ENCODE measurements at regions not wholly inside any gene's neighbourhood (a gene's known extent, or its start where the extent isn't known, plus 50 kb on each side); places are given as distances from the start of the nearest gene placed in this dataset.

DNA sequence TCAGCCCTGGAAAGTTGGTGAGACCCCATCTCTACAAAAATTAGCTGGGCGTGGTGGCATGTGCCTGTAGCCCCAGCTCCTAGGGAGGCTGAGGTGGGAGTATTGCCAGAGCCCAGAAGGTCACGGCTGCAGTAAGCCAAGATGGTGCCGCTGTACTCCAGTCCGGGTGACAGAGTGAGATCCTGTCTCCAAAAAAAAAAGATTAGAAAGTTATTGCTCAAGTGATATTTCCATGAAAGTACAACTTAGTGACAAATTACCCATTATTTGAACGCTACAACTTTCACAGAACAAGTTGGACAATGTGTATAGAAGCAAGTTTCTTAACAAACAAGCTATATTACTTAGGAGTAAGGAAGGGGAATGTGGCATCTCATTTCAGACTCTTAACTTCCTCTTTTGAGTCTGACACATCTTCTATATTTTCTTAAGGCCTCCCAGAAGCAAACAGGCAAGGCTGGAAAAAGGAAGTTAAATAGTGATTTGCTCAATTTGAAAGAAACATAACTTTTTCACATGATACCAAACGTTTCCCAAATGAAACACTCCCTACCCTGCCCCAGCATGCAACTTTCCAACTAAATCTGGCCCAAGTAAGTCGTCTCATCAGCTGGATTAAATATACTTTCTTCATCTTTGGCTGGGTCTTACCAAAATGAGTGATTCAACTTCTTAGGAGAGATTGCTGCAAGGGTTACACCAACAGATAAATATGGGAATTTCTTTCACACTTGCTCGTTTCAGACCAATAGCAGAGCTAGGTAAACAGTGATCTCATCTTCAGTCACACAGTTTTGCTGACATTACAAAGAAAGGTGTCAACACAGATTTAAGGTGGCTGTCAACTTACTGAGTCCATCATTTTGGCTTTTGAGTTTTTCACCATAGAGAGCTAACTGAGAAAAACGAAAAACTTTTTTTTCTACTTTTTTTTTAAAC is 66.3 kb upstream of the KLF6 start (continued):
- TF ChIP-seq ZNF148 (tag by site-specific recombination; IDR thresholded peaks at IDR 0.05; ENCODE audit: borderline replicate concordance) (no peak), ZNF596 (tag by site-specific recombination; IDR thresholded peaks at IDR 0.05) (no peak), ZNF629 (tag by site-specific recombination; IDR thresholded peaks at IDR 0.05) (peak; percentile 81), REST (tag by site-specific recombination; IDR thresholded peaks at IDR 0.05) (no peak), SCRT1 (tag by site-specific recombination; IDR thresholded peaks at IDR 0.05; ENCODE audit: borderline replicate concordance) (no peak), ZNF23 (tag by site-specific recombination; IDR thresholded peaks at IDR 0.05; ENCODE audit: borderline replicate concordance) (no peak), ZXDB (tag by site-specific recombination; IDR thresholded peaks at IDR 0.05) (no peak), ZNF391 (tag by site-specific recombination; IDR thresholded peaks at IDR 0.05; ENCODE audit: borderline replicate concordance, low read depth) (no peak), ZNF768 (tag by site-specific recombination; IDR thresholded peaks at IDR 0.05) (no peak), ZNF560 (tag by site-specific recombination; IDR thresholded peaks at IDR 0.05; ENCODE audit: borderline replicate concordance) (no peak), ZNF677 (tag by site-specific recombination; IDR thresholded peaks at IDR 0.05) (no peak), ZNF404 (tag by site-specific recombination; IDR thresholded peaks at IDR 0.05) (no peak), ZNF140 (tag by site-specific recombination; IDR thresholded peaks at IDR 0.05) (no peak), ZNF670 (tag by site-specific recombination; IDR thresholded peaks at IDR 0.05; ENCODE audit: low read depth) (no peak), ZNF777 (tag by site-specific recombination; IDR thresholded peaks at IDR 0.05; ENCODE audit: borderline replicate concordance) (no peak), ZNF221 (tag by site-specific recombination; IDR thresholded peaks at IDR 0.05; ENCODE audit: borderline replicate concordance) (no peak), ZNF274 (IDR thresholded peaks at IDR 0.05; ENCODE audit: low read length) (no peak), ZNF274 (tag by site-specific recombination; IDR thresholded peaks at IDR 0.05; ENCODE audit: borderline replicate concordance) (no peak), ZSCAN4 (tag by site-specific recombination; IDR thresholded peaks at IDR 0.05) (no peak), ZNF558 (tag by site-specific recombination; IDR thresholded peaks at IDR 0.05) (0 out of 2 replicates have a peak, but pooled peaks have one; percentile 17), ZNF146 (tag by site-specific recombination; IDR thresholded peaks at IDR 0.05) (no peak), ZBTB7A (tag by site-specific recombination; IDR thresholded peaks at IDR 0.05; ENCODE audit: low read depth) (no peak), ZNF10 (tag by site-specific recombination; IDR thresholded peaks at IDR 0.05) (no peak), OSR2 (tag by site-specific recombination; IDR thresholded peaks at IDR 0.05) (no peak), ZNF350 (tag by site-specific recombination; IDR thresholded peaks at IDR 0.05) (no peak)
- TF ChIP-seq, protein P1, sequence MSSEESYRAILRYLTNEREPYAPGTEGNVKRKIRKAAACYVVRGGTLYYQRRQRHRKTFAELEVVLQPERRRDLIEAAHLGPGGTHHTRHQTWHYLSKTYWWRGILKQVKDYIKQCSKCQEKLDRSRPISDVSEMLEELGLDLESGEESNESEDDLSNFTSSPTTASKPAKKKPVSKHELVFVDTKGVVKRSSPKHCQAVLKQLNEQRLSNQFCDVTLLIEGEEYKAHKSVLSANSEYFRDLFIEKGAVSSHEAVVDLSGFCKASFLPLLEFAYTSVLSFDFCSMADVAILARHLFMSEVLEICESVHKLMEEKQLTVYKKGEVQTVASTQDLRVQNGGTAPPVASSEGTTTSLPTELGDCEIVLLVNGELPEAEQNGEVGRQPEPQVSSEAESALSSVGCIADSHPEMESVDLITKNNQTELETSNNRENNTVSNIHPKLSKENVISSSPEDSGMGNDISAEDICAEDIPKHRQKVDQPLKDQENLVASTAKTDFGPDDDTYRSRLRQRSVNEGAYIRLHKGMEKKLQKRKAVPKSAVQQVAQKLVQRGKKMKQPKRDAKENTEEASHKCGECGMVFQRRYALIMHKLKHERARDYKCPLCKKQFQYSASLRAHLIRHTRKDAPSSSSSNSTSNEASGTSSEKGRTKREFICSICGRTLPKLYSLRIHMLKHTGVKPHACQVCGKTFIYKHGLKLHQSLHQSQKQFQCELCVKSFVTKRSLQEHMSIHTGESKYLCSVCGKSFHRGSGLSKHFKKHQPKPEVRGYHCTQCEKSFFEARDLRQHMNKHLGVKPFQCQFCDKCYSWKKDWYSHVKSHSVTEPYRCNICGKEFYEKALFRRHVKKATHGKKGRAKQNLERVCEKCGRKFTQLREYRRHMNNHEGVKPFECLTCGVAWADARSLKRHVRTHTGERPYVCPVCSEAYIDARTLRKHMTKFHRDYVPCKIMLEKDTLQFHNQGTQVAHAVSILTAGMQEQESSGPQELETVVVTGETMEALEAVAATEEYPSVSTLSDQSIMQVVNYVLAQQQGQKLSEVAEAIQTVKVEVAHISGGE (tag by site-specific recombination; conservative IDR thresholded peaks at IDR 0.05; ENCODE audit: low read depth), result no peak
- TF ChIP-seq, protein P2, sequence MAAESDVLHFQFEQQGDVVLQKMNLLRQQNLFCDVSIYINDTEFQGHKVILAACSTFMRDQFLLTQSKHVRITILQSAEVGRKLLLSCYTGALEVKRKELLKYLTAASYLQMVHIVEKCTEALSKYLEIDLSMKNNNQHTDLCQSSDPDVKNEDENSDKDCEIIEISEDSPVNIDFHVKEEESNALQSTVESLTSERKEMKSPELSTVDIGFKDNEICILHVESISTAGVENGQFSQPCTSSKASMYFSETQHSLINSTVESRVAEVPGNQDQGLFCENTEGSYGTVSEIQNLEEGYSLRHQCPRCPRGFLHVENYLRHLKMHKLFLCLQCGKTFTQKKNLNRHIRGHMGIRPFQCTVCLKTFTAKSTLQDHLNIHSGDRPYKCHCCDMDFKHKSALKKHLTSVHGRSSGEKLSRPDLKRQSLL (tag by site-specific recombination; IDR thresholded peaks at IDR 0.05), result no peak
